ENCODE measurements at regions not wholly inside any gene's neighbourhood (a gene's known extent, or its start where the extent isn't known, plus 50 kb on each side); places are given as distances from the start of the nearest gene placed in this dataset.
"Not testable (repeated sequence)": the region's sequence is repeated elsewhere in the genome, so short reads cannot be mapped to it uniquely, and the experiment has no call there.

DNA sequence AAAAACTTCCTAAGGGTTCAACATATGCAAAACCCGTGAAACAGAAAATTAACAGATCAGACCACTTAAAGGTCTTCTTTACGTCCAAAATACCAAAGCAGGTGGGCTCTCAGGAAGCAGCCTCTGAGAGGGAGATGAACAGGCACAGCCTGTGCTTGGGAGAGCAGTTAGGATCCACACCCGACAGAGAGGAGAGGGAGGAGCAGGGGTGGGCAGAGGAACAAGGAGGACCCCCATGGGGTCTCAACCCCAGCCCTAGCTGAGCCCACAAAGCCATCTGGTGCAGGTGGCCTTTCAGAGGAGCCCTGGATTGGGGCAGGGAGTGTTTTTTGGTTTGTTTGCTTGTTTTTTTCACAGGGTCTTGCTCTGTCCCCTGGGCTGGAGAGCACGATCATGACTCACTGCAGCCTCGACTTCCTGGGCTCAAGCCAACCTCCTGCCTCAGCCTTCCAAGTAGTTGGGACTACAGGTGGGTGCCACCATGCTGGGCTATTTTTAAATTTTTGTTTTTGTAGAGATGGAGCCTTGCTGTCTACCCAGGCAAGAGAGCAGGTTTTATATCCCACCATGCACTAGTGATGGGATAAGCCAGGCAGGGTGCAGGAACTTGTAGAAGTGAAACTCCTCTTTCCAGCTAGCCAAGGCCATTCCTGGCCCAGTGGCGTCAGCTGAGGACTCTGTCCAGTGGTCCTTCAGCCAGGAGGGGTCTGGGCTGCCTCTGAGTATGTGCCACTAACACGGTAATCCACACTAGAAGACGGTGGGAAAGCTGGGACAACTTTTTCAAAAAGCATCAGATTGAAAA, 154.1 kb upstream of the HDAC4 start:
- Histone ChIP-seq H3K36me3 (ENCODE audit: control insufficient read depth, insufficient read depth, low read length) (no peaks in the 10 kb centered on the region), H3K27ac (ENCODE audit: insufficient read depth, low read depth, low read length, poor library complexity, severe bottlenecking) (no peak overlapping the region), H3K9me3 (ENCODE audit: control insufficient read depth, low read length) (no peaks in the 10 kb centered on the region), H3K27me3 (ENCODE audit: control insufficient read depth, insufficient read depth, low read length, poor library complexity, severe bottlenecking) (no peaks in the 10 kb centered on the region), H3K4me3 (ENCODE audit: insufficient read depth, low read depth, low read length) (no peak overlapping the region), H3K4me1 (ENCODE audit: control insufficient read depth, insufficient read depth, low read length) (no peaks in the 10 kb centered on the region)
- 83 to 89% methylated on average over 8 of the region's 8 CpGs for WGBS, 2 experiments

DNA sequence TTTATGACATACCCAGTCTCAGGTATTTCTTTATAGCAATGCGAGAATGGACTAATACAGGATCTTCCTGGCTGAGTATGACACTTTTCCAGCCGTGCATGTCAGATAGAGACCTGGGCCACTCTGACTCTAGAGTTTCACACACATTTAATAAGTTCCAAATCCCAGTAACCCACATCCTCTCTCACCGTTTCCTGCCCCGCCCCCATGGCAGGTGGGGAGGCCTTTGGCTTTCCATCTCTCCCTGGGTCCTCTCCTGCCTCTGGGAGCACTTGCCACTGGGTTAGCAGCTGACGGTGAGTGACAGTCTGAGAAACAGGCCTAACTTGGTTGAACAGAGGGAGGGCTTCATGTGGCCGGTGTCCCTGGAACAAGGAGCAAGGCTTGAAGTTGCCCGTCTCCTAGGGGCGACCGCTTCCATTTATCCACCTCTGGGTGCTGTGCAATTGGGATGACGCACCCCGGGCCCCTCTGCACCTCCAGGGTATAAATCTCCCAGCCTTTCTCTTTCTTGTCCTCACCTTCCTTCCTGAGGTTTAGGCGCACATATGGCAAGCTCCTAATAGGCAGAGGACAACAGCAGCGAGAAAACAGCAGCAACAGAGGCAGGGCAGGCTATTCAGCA, 152.7 kb upstream of the HDAC4 start:
- no peaks in the 10 kb centered on the region for H3K4me1 ChIP-seq (ENCODE audit: control insufficient read depth, insufficient read depth, low read length)
- H3K27me3 ChIP-seq (ENCODE audit: control insufficient read depth, insufficient read depth, low read length, poor library complexity, severe bottlenecking) = no peaks in the 10 kb centered on the region
- H3K9me3 ChIP-seq (ENCODE audit: control insufficient read depth, low read length) = no peaks in the 10 kb centered on the region
- WGBS, 2 experiments = 91 to 96% methylated on average over 13 of the region's 13 CpGs
- H3K4me3 ChIP-seq (ENCODE audit: insufficient read depth, low read depth, low read length) = no peak overlapping the region
- H3K36me3 ChIP-seq (ENCODE audit: control insufficient read depth, insufficient read depth, low read length) = no peaks in the 10 kb centered on the region
- H3K27ac ChIP-seq (ENCODE audit: insufficient read depth, low read depth, low read length, poor library complexity, severe bottlenecking) = no peak overlapping the region

DNA sequence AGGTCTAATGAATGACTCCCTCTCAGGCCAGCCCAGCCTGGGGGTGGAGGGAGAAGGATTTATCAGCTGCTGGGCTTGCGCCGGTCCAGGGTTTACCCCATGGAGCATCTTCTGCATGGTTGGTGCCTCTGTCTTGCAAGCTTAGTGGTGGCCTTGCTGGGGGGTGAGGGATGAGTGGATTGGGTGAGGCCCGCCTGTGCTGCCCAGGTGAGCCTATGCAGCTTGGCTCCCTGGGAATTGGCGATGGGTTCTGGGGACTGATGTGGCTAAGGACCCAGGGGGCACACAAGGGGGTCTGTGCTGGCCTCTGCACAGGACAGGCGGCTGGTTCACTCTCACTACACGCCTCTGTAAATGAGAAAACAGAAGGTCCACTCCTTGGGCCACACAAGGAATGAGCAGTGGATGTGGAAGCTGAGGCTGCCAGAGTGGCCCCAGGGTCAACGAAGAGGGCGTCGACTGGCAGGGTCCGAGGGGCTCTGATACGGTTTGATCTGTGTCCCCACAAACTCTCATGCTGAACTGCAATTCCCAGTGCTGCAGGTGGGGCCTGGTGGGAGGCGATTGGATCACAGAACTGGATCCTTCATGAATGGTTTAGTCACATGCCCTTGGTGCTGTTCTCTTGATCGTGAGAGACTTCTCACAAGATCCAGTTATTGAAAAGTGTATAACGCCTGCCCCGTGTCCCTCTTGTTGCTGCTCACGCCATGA, 151.6 kb upstream of the HDAC4 start:
- Histone ChIP-seq H3K4me3 (ENCODE audit: insufficient read depth, low read depth, low read length) (no peak overlapping the region), H3K36me3 (ENCODE audit: control insufficient read depth, insufficient read depth, low read length) (no peaks in the 10 kb centered on the region), H3K27ac (ENCODE audit: insufficient read depth, low read depth, low read length, poor library complexity, severe bottlenecking) (no peak overlapping the region), H3K9me3 (ENCODE audit: control insufficient read depth, low read length) (no peaks in the 10 kb centered on the region), H3K27me3 (ENCODE audit: control insufficient read depth, insufficient read depth, low read length, poor library complexity, severe bottlenecking) (no peaks in the 10 kb centered on the region), H3K4me1 (ENCODE audit: control insufficient read depth, insufficient read depth, low read length) (no peaks in the 10 kb centered on the region)
- 84 to 85% methylated on average over 16 of the region's 16 CpGs for WGBS, 2 experiments

DNA sequence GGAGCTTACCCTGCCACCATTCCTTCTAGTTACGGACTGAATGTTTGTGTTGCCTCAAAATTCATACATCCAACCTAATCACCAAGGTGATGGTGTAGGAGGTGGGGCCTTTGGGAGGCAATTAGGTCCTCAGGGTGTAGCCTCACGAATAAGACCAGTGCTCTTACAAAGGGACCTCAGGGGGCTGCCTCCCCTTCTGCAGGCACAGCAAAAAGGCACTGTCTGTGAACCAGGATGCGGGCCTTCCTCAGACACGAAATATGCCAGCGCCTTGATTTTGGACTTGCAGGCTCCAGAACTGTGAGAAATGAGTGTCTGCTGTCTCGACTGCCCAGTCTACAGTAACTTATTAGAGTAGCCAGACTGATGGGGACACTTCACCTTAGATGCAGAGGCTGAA, 150.4 kb upstream of the HDAC4 start:
- Histone ChIP-seq H3K27ac (ENCODE audit: insufficient read depth, low read depth, low read length, poor library complexity, severe bottlenecking) (no peak overlapping the region), H3K9me3 (ENCODE audit: control insufficient read depth, low read length) (no peaks in the 10 kb centered on the region), H3K36me3 (ENCODE audit: control insufficient read depth, insufficient read depth, low read length) (no peaks in the 10 kb centered on the region), H3K4me1 (ENCODE audit: control insufficient read depth, insufficient read depth, low read length) (no peaks in the 10 kb centered on the region), H3K27me3 (ENCODE audit: control insufficient read depth, insufficient read depth, low read length, poor library complexity, severe bottlenecking) (no peaks in the 10 kb centered on the region), H3K4me3 (ENCODE audit: insufficient read depth, low read depth, low read length) (no peak overlapping the region)
- 87 to 92% methylated on average over 5 to 6 of the region's 6 CpGs for WGBS, 2 experiments

DNA sequence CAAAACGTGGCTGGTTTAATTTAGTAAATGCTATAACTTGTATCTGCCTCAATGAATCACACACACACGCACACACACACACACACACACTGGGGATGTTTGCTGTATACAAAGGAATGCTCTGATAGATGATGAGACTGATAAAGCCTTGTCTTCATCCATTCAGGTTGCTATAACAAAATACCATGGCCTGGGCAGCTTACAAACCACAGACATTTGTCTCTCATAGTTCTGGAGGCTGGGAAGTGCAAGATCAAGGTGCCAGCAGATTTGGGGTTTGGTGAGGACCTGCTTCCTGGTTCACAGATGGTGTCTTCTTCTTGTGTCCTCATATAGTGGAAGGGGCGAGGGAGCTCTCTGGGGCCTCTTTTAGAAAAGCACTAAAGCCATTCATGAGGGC, 149.5 kb upstream of the HDAC4 start:
- H3K27ac ChIP-seq (ENCODE audit: insufficient read depth, low read depth, low read length, poor library complexity, severe bottlenecking) = no peak overlapping the region
- H3K27me3 ChIP-seq (ENCODE audit: control insufficient read depth, insufficient read depth, low read length, poor library complexity, severe bottlenecking) = no peaks in the 10 kb centered on the region
- WGBS, 2 experiments = 76 to 82% methylated on average over 1 to 2 of the region's 3 CpGs
- no peaks in the 10 kb centered on the region for H3K4me1 ChIP-seq (ENCODE audit: control insufficient read depth, insufficient read depth, low read length)
- no peak overlapping the region for H3K4me3 ChIP-seq (ENCODE audit: insufficient read depth, low read depth, low read length)
- H3K36me3 ChIP-seq (ENCODE audit: control insufficient read depth, insufficient read depth, low read length) = no peaks in the 10 kb centered on the region
- H3K9me3 ChIP-seq (ENCODE audit: control insufficient read depth, low read length) = no peaks in the 10 kb centered on the region

DNA sequence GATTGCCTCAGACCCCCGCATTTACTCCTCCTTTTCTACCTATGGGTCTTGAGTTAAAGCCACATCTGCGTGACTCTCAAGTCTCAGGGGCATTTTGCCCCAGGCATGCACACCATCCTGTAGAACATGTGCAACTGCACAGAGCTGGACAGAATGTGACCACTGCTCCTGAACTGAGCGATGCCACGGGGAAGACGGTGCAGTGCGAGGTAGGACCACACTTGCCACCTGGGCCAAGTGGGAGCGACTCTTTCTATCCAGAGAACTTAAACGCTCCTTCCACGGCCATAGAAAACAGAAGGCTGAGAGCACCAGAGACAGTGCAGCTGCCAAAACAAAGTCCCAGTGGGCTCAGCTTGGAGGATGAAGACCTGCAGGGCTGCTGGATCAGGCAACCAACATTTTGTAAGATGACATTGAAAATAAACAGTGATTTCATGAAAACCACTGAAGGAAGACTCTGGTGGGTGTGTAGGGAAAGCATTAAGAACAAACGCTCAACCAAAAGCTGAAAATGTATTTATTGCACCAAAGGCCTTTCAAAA, 149.0 kb upstream of the HDAC4 start:
- 95 to 97% methylated on average over 10 of the region's 10 CpGs for WGBS, 2 experiments
- H3K4me3 ChIP-seq (ENCODE audit: insufficient read depth, low read depth, low read length) = no peak overlapping the region
- no peaks in the 10 kb centered on the region for H3K4me1 ChIP-seq (ENCODE audit: control insufficient read depth, insufficient read depth, low read length)
- no peaks in the 10 kb centered on the region for H3K27me3 ChIP-seq (ENCODE audit: control insufficient read depth, insufficient read depth, low read length, poor library complexity, severe bottlenecking)
- H3K9me3 ChIP-seq (ENCODE audit: control insufficient read depth, low read length) = no peaks in the 10 kb centered on the region
- no peaks in the 10 kb centered on the region for H3K36me3 ChIP-seq (ENCODE audit: control insufficient read depth, insufficient read depth, low read length)
- no peak overlapping the region for H3K27ac ChIP-seq (ENCODE audit: insufficient read depth, low read depth, low read length, poor library complexity, severe bottlenecking)

DNA sequence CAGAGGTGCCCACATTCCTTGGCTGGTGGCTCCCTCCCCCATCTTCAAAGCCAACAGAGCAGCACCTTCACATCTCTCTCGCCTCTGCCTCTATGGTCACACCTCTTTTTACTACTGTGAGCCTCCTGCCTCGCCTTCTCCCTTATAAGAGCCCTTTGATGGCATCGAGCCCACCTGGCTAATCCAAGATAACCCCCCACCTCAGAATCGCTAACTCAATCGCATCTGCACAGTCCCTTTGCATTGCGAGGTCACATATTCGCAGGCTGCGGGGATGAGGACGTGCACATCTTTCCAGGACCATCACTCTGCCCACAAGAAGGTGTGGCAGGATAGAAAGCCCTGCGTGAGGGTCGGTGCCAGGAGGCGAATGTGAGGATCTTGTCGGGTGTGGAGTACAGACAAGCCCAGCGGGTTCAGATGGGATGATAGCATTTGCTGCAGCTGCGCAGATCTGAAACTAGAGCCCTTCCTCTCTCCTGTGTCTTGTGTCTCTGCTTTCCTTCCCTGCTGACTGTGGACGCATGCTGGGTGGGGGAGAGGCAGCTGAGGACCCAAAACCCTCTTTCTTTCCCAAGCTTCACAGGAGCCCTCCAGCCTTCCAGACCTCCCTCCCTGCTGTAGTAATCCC, 148.3 kb upstream of the HDAC4 start:
- 92 to 96% methylated on average over 16 of the region's 16 CpGs for WGBS, 2 experiments

DNA sequence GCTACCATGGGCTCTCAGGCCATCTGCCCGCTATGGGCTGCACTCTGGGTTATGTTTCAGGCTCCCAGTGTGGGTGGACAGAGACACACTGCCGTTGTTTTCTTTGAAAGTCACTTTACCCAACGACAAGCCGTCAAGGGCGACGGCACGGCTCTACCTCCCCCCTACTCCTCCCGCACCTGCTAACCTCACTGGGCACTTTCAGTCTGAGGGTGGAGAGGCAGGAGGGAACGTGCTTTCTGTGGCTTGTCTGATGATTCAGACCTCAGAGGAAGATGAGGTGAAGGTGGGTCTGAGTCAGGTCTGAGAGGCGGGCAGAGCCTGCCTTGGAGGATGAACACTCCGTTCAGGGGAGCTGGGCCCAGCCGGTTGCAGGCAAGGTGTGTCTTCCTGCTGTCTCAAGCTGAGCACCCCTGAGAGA, 147.6 kb upstream of the HDAC4 start:
- 93 to 94% methylated on average over 12 of the region's 12 CpGs for WGBS, 2 experiments
- H3K4me1 ChIP-seq (ENCODE audit: control insufficient read depth, insufficient read depth, low read length) = no peaks in the 10 kb centered on the region
- H3K4me3 ChIP-seq (ENCODE audit: insufficient read depth, low read depth, low read length) = no peak overlapping the region
- no peaks in the 10 kb centered on the region for H3K27me3 ChIP-seq (ENCODE audit: control insufficient read depth, insufficient read depth, low read length, poor library complexity, severe bottlenecking)
- no peaks in the 10 kb centered on the region for H3K9me3 ChIP-seq (ENCODE audit: control insufficient read depth, low read length)
- H3K27ac ChIP-seq (ENCODE audit: insufficient read depth, low read depth, low read length, poor library complexity, severe bottlenecking) = no peak overlapping the region
- H3K36me3 ChIP-seq (ENCODE audit: control insufficient read depth, insufficient read depth, low read length) = no peaks in the 10 kb centered on the region

More for the DNA sequence above, 148.3 kb upstream of the HDAC4 start:
- Histone ChIP-seq H3K4me1 (ENCODE audit: control insufficient read depth, insufficient read depth, low read length) (no peaks in the 10 kb centered on the region), H3K27ac (ENCODE audit: insufficient read depth, low read depth, low read length, poor library complexity, severe bottlenecking) (no peak overlapping the region), H3K36me3 (ENCODE audit: control insufficient read depth, insufficient read depth, low read length) (no peaks in the 10 kb centered on the region), H3K9me3 (ENCODE audit: control insufficient read depth, low read length) (no peaks in the 10 kb centered on the region), H3K27me3 (ENCODE audit: control insufficient read depth, insufficient read depth, low read length, poor library complexity, severe bottlenecking) (no peaks in the 10 kb centered on the region), H3K4me3 (ENCODE audit: insufficient read depth, low read depth, low read length) (no peak overlapping the region)

DNA sequence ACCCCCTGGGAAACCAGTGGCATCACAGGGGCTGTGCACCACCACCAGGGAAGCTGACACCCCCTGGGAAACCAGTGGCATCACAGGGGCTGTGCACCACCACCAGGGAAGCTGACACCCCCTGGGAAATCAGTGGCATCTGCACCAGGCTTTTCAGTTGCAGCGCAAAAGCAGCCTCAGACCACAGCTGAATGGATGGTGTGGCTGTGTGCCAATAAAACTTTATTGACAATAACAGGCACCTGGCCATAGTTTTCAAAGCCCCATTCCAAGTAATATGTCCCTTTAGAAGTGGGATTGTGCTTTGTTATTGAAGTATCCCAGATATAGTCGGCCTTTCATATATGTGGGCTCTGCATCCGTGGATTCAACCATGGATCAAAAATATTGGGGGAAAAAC, 146.3 kb upstream of the HDAC4 start:
- not testable (repeated sequence) for H3K27me3 ChIP-seq (ENCODE audit: control insufficient read depth, insufficient read depth, low read length, poor library complexity, severe bottlenecking); H3K36me3 ChIP-seq (ENCODE audit: control insufficient read depth, insufficient read depth, low read length); H3K4me1 ChIP-seq (ENCODE audit: control insufficient read depth, insufficient read depth, low read length); H3K9me3 ChIP-seq (ENCODE audit: control insufficient read depth, low read length); H3K4me3 ChIP-seq (ENCODE audit: insufficient read depth, low read depth, low read length); H3K27ac ChIP-seq (ENCODE audit: insufficient read depth, low read depth, low read length, poor library complexity, severe bottlenecking)
- 90 to 94% methylated on average over 1 to 3 of the region's 3 CpGs for WGBS, 2 experiments

DNA sequence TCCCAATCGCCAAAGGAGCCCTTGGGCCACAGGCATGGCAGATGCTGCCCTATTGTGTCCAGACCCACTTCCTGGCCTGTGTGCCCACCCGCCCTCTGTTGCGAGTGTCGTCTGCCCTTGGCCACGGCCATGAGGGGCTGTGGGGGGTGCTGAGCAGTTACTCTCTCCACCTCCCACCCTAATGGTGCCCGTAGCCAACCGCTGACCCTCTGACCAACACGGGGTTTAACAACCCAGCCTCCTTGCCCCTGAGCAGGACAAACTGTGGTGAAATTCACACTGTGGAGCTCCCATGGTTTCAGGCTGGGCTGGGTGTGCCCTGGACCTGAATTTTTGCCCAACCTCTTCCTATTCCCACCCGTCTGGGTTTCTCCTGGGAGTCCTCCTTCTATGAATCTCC, 145.7 kb upstream of the HDAC4 start:
- H3K27me3 ChIP-seq (ENCODE audit: control insufficient read depth, insufficient read depth, low read length, poor library complexity, severe bottlenecking) = no peaks in the 10 kb centered on the region
- H3K9me3 ChIP-seq (ENCODE audit: control insufficient read depth, low read length) = no peaks in the 10 kb centered on the region
- H3K27ac ChIP-seq (ENCODE audit: insufficient read depth, low read depth, low read length, poor library complexity, severe bottlenecking) = no peak overlapping the region
- H3K4me1 ChIP-seq (ENCODE audit: control insufficient read depth, insufficient read depth, low read length) = no peaks in the 10 kb centered on the region
- H3K36me3 ChIP-seq (ENCODE audit: control insufficient read depth, insufficient read depth, low read length) = no peaks in the 10 kb centered on the region
- 93 to 95% methylated on average over 9 of the region's 9 CpGs for WGBS, 2 experiments
- no peak overlapping the region for H3K4me3 ChIP-seq (ENCODE audit: insufficient read depth, low read depth, low read length)
